GM23338 (cell line): ENCODE measurements at regions not wholly inside any gene's neighbourhood (a gene's known extent, or its start where the extent isn't known, plus 50 kb on each side); places are given as distances from the start of the nearest gene placed in this dataset.

Experiments
- CREB1 ChIP-seq: fragments of 250-450 bp; sonication (Bioruptor Pico); IDR thresholded peaks from 2 replicates; pipeline ENCODE4 v1.5.0; 2020; ENCODE audit warnings: low read depth, mild to moderate bottlenecking, moderate library complexity
- CTCF ChIP-seq, 2 experiments: fragments of 200-600 bp in 1 of 2; sonication (generic) in 1 of 2; conservative IDR thresholded peaks; 2 replicates each; pipeline versions ENCODE4 v1.5.1 to v1.6.1; 2016 to 2017; ENCODE audit warnings: antibody characterized with exemption in 2 of 2, low read depth in 2 of 2, mild to moderate bottlenecking in 2 of 2, moderate library complexity in 1 of 2
- EZH2 ChIP-seq: fragments of 200-600 bp; sonication (generic); IDR thresholded peaks from one replicate; pipeline ENCODE4 v1.8.0; 2017; ENCODE audit warnings: antibody characterized with exemption, mild to moderate bottlenecking, low read depth; ENCODE audit not compliant: unreplicated experiment
- EZH2phosphoT487 ChIP-seq: fragments of 200-600 bp; sonication (generic); IDR thresholded peaks from one replicate; pipeline ENCODE4 v1.8.1; 2018; ENCODE audit warnings: antibody characterized with exemption; ENCODE audit not compliant: unreplicated experiment
- POLR2AphosphoS5 ChIP-seq: IDR thresholded peaks from 2 replicates; pipeline ENCODE4 v1.6.1; 2016; ENCODE audit warnings: antibody characterized with exemption, low read depth
- TF ChIP-seq, protein P1 (sequence below): IDR thresholded peaks from one replicate; pipeline ENCODE4 v1.6.1; 2018; ENCODE audit warnings: antibody characterized with exemption; ENCODE audit not compliant: unreplicated experiment
- TF ChIP-seq, protein P2 (sequence below): IDR thresholded peaks from 2 replicates; pipeline ENCODE4 v1.6.1; 2016; ENCODE audit warnings: antibody characterized with exemption

- TF ChIP-seq CTCF (conservative IDR thresholded peaks at IDR 0.05; ENCODE audit: low read depth in 2 of 2): no peak
- no peak for TF ChIP-seq POLR2AphosphoS5
- TF ChIP-seq EZH2: no peak
- TF ChIP-seq, protein P1, sequence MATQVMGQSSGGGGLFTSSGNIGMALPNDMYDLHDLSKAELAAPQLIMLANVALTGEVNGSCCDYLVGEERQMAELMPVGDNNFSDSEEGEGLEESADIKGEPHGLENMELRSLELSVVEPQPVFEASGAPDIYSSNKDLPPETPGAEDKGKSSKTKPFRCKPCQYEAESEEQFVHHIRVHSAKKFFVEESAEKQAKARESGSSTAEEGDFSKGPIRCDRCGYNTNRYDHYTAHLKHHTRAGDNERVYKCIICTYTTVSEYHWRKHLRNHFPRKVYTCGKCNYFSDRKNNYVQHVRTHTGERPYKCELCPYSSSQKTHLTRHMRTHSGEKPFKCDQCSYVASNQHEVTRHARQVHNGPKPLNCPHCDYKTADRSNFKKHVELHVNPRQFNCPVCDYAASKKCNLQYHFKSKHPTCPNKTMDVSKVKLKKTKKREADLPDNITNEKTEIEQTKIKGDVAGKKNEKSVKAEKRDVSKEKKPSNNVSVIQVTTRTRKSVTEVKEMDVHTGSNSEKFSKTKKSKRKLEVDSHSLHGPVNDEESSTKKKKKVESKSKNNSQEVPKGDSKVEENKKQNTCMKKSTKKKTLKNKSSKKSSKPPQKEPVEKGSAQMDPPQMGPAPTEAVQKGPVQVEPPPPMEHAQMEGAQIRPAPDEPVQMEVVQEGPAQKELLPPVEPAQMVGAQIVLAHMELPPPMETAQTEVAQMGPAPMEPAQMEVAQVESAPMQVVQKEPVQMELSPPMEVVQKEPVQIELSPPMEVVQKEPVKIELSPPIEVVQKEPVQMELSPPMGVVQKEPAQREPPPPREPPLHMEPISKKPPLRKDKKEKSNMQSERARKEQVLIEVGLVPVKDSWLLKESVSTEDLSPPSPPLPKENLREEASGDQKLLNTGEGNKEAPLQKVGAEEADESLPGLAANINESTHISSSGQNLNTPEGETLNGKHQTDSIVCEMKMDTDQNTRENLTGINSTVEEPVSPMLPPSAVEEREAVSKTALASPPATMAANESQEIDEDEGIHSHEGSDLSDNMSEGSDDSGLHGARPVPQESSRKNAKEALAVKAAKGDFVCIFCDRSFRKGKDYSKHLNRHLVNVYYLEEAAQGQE: no peak
- TF ChIP-seq, protein P2, sequence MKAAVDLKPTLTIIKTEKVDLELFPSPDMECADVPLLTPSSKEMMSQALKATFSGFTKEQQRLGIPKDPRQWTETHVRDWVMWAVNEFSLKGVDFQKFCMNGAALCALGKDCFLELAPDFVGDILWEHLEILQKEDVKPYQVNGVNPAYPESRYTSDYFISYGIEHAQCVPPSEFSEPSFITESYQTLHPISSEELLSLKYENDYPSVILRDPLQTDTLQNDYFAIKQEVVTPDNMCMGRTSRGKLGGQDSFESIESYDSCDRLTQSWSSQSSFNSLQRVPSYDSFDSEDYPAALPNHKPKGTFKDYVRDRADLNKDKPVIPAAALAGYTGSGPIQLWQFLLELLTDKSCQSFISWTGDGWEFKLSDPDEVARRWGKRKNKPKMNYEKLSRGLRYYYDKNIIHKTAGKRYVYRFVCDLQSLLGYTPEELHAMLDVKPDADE: no peak
- TF ChIP-seq CREB1 (CRISPR knock-in tag): no peak
- no peak for TF ChIP-seq EZH2phosphoT487
These were observed 146.4 kb upstream of the IVNS1ABP start for GRCh38 chr1:185463433-185463832.
